ENCODE measurements at regions not wholly inside any gene's neighbourhood (a gene's known extent, or its start where the extent isn't known, plus 50 kb on each side); places are given as distances from the start of the nearest gene placed in this dataset.

DNA sequence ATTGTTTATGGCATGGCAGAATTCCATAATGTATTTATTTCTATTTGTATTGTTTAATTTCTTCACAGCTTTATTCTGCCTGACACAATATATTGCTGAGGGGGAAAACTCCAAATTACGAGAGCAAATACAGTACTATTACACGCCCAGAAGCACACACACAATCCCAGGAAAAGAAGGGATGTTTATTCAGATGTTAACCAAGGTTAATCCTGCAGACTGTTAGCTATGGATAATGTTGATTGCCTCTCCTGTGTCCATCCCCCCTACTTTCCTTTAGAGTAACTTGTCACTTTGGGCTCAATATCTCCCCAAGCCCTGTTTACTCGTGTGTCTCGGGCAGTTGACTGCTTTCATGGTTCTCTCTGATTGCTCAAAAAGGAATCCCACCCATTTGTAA is 84.2 kb upstream of the ERCC6L2 start:
- H3K56ac ChIP-seq (ENCODE audit: insufficient read length, low read depth, low read length), result no peak overlapping the region
- no peak overlapping the region for H3K27ac ChIP-seq (ENCODE audit: insufficient read length, low read depth, low read length)
- no peaks in the 10 kb centered on the region for H4K20me1 ChIP-seq (ENCODE audit: control insufficient read depth, insufficient read depth, insufficient read length)
- H2AFZ ChIP-seq (ENCODE audit: low read length), result no peak overlapping the region
- H4K91ac ChIP-seq (ENCODE audit: insufficient read length, low read depth, low read length), result no peak overlapping the region
- no peak overlapping the region for H3K4ac ChIP-seq (ENCODE audit: low read depth, low read length)
- H3K27ac Mint-ChIP-seq, result no peak overlapping the region
- H3K4me1 Mint-ChIP-seq, result peaks cover 14% of the 10 kb centered on the region in 2 experiments
- no peak overlapping the region for H2BK120ac ChIP-seq (ENCODE audit: low read depth, low read length, poor library complexity, severe bottlenecking)
- H3K79me1 ChIP-seq (ENCODE audit: insufficient read depth, low read depth, low read length, poor library complexity, severe bottlenecking), result no peaks in the 10 kb centered on the region
- H3K79me2 ChIP-seq (ENCODE audit: insufficient read depth, low read length), result no peaks in the 10 kb centered on the region
- H3K14ac ChIP-seq (ENCODE audit: insufficient read depth, low read length), result no peak overlapping the region
- no peaks in the 10 kb centered on the region for H3K36me3 Mint-ChIP-seq (ENCODE audit: insufficient read depth in 1 of 3, low read depth in 3 of 3)
- H2AK5ac ChIP-seq (ENCODE audit: insufficient read length, low read length), result no peak overlapping the region
- H4K8ac ChIP-seq (replicated peaks; ENCODE audit: insufficient read length, low read depth, low read length), result no peak overlapping the region
- H2BK12ac ChIP-seq (ENCODE audit: insufficient read length, low read depth, low read length), result no peak overlapping the region
- H4K5ac ChIP-seq (ENCODE audit: insufficient read length, low read depth, low read length), result no peak overlapping the region
- no peak overlapping the region for H2BK5ac ChIP-seq (ENCODE audit: insufficient read length, low read length)
- no peak overlapping the region for H3K18ac ChIP-seq (ENCODE audit: insufficient read length, low read depth, low read length)
- H2BK20ac ChIP-seq (ENCODE audit: low read depth, low read length, poor library complexity, severe bottlenecking), result no peak overlapping the region
- DNase-seq, result no peak
- H3K4me3 Mint-ChIP-seq, result no peak overlapping the region
- no peaks in the 10 kb centered on the region for H3K4me1 ChIP-seq (ENCODE audit: insufficient read depth, low read length)
- no peak overlapping the region for H3K23ac ChIP-seq (ENCODE audit: insufficient read length, low read depth, low read length)
- no peaks in the 10 kb centered on the region for H3K27me3 ChIP-seq (ENCODE audit: insufficient read depth, low read length)
- H3K9ac ChIP-seq (ENCODE audit: extremely low read depth, insufficient read length, low read length), result no peak overlapping the region
- no peaks in the 10 kb centered on the region for H3K9me3 Mint-ChIP-seq
- no peak overlapping the region for H3T11ph ChIP-seq (ENCODE audit: low read length)
- no peak for TF ChIP-seq CTCF (conservative IDR thresholded peaks at IDR 0.05)
- no peaks in the 10 kb centered on the region for H3K9me3 ChIP-seq (ENCODE audit: control insufficient read depth, low read depth, low read length)
- WGBS (ENCODE audit: extremely low coverage, insufficient read length, low lambda C conversion rate), result no CpG with 5 or more reads among the region's 4 CpGs
- H2BK15ac ChIP-seq (ENCODE audit: low read depth, low read length), result no peak overlapping the region
- no peaks in the 10 kb centered on the region for H3K23me2 ChIP-seq (ENCODE audit: insufficient read length, low read depth, low read length, poor library complexity, severe bottlenecking)
- H3K27me3 Mint-ChIP-seq (ENCODE audit: low read depth), result peaks cover 3% of the 10 kb centered on the region; the same call in 1 of the 2 replicates
- H3K4me2 ChIP-seq (ENCODE audit: insufficient read depth, insufficient read length, low read length), result no peak overlapping the region

Measured in H9 (cell line).